SK-N-MC (cell line): ENCODE measurements at regions not wholly inside any gene's neighbourhood (a gene's known extent, or its start where the extent isn't known, plus 50 kb on each side); places are given as distances from the start of the nearest gene placed in this dataset.

Experiments used
- EZH2 ChIP-seq: fragments of 200-600 bp; sonication (generic); IDR thresholded peaks from one replicate; pipeline ENCODE4 v1.6.1; 2017; ENCODE audit warnings: antibody characterized with exemption
- FOXP2 ChIP-seq: optimal IDR thresholded peaks from 2 replicates; pipeline ENCODE3; 2011; ENCODE audit warnings: mild to moderate bottlenecking, moderate library complexity; ENCODE audit not compliant: insufficient read depth; ENCODE audit errors: extremely low read length, control extremely low read depth
- POLR2AphosphoS5 ChIP-seq: IDR thresholded peaks from 2 replicates; pipeline ENCODE4 v1.6.1; 2012; ENCODE audit warnings: mild to moderate bottlenecking, low read depth, low read length, borderline replicate concordance

GRCh38 chr5:179407191-179408175 lies 62.2 kb upstream of the ADAMTS2 start:
- TF ChIP-seq EZH2 = no peak
- TF ChIP-seq POLR2AphosphoS5 = no peak
- no peak for TF ChIP-seq FOXP2
